ENCODE measurements at regions not wholly inside any gene's neighbourhood (a gene's known extent, or its start where the extent isn't known, plus 50 kb on each side); places are given as distances from the start of the nearest gene placed in this dataset.

GRCh38 chr1:63046539-63046938, 262.6 kb downstream of the ATG4C start:
- TF ChIP-seq CTCF (IDR thresholded peaks at IDR 0.05) (no peak), POLR2AphosphoS5 (IDR thresholded peaks at IDR 0.05) (no peak), POLR2A (IDR thresholded peaks at IDR 0.05) (no peak)
- no peak for DNase-seq (ENCODE audit: low spot score in 2 of 2)
- H3K36me3 ChIP-seq: no peaks in the 10 kb centered on the region
- no peaks in the 10 kb centered on the region for H3K9me3 ChIP-seq
- no peak overlapping the region for H3K4me3 ChIP-seq
- no peaks in the 10 kb centered on the region for H3K4me1 ChIP-seq
- H3K27me3 ChIP-seq: no peaks in the 10 kb centered on the region
- intact Hi-C loops (cut with DNase I; ENCODE audit: low total_unique reads): no loop called here
- no peak overlapping the region for H3K27ac ChIP-seq

- intact Hi-C loops (cut with DNase I; ENCODE audit: low total_unique reads): no loop called here
- TF ChIP-seq POLR2AphosphoS5 (IDR thresholded peaks at IDR 0.05) (no peak), POLR2A (IDR thresholded peaks at IDR 0.05) (no peak), CTCF (IDR thresholded peaks at IDR 0.05) (no peak)
- no peaks in the 10 kb centered on the region for H3K4me1 ChIP-seq
- no peak overlapping the region for H3K27ac ChIP-seq
- no peaks in the 10 kb centered on the region for H3K27me3 ChIP-seq
- DNase-seq (ENCODE audit: low spot score in 2 of 2): no peak
- no peak overlapping the region for H3K4me3 ChIP-seq
- no peaks in the 10 kb centered on the region for H3K36me3 ChIP-seq
- H3K9me3 ChIP-seq: no peaks in the 10 kb centered on the region
These were observed 265.2 kb downstream of the ATG4C start for GRCh38 chr1:63049135-63049534.

GRCh38 chr1:63051356-63051755, 267.4 kb downstream of the ATG4C start:
- Histone ChIP-seq H3K36me3 (no peaks in the 10 kb centered on the region), H3K4me3 (no peak overlapping the region), H3K27me3 (no peaks in the 10 kb centered on the region), H3K4me1 (no peaks in the 10 kb centered on the region), H3K27ac (no peak overlapping the region), H3K9me3 (no peaks in the 10 kb centered on the region)
- intact Hi-C loops (cut with DNase I; ENCODE audit: low total_unique reads): no loop called here
- no peak for DNase-seq (ENCODE audit: low spot score in 2 of 2)
- no peak for TF ChIP-seq CTCF (IDR thresholded peaks at IDR 0.05)
- TF ChIP-seq POLR2A (IDR thresholded peaks at IDR 0.05): no peak
- no peak for TF ChIP-seq POLR2AphosphoS5 (IDR thresholded peaks at IDR 0.05)

GRCh38 chr1:63051886-63052285, 268.0 kb downstream of the ATG4C start:
- Histone ChIP-seq H3K9me3 (no peaks in the 10 kb centered on the region), H3K27ac (no peak overlapping the region)
- DNase-seq (ENCODE audit: low spot score in 2 of 2): no peak

GRCh38 chr1:63054184-63054583, 268.2 kb upstream of the FOXD3 start:
- TF ChIP-seq POLR2A (IDR thresholded peaks at IDR 0.05) (no peak), POLR2AphosphoS5 (IDR thresholded peaks at IDR 0.05) (no peak), CTCF (IDR thresholded peaks at IDR 0.05) (no peak)
- intact Hi-C loops (cut with DNase I; ENCODE audit: low total_unique reads): no loop called here
- no peak for DNase-seq (ENCODE audit: low spot score in 2 of 2)
- Histone ChIP-seq H3K36me3 (no peaks in the 10 kb centered on the region), H3K4me3 (no peak overlapping the region), H3K9me3 (no peaks in the 10 kb centered on the region), H3K27ac (no peak overlapping the region), H3K27me3 (no peaks in the 10 kb centered on the region), H3K4me1 (no peaks in the 10 kb centered on the region)

More at GRCh38 chr1:63051886-63052285, 268.0 kb downstream of the ATG4C start:
- Histone ChIP-seq H3K36me3 (no peaks in the 10 kb centered on the region), H3K4me3 (no peak overlapping the region), H3K27me3 (no peaks in the 10 kb centered on the region), H3K4me1 (no peaks in the 10 kb centered on the region)
- no peak for TF ChIP-seq POLR2AphosphoS5 (IDR thresholded peaks at IDR 0.05)
- TF ChIP-seq CTCF (IDR thresholded peaks at IDR 0.05): no peak
- no peak for TF ChIP-seq POLR2A (IDR thresholded peaks at IDR 0.05)
- intact Hi-C loops (cut with DNase I; ENCODE audit: low total_unique reads): no loop called here

Measured in breast epithelium (tissue), 4 donors.